GM19324 (cell line): ENCODE measurements at regions not wholly inside any gene's neighbourhood (a gene's known extent, or its start where the extent isn't known, plus 50 kb on each side); places are given as distances from the start of the nearest gene placed in this dataset.

Experiments
- ATAC-seq: cut with Tn5 transposase; IDR thresholded peaks from one replicate; pipeline ENCODE4 v1.9.1; 2021; ENCODE audit warnings: mild to moderate bottlenecking, moderate library complexity; ENCODE audit not compliant: unreplicated experiment, low FRiP score

DNA sequence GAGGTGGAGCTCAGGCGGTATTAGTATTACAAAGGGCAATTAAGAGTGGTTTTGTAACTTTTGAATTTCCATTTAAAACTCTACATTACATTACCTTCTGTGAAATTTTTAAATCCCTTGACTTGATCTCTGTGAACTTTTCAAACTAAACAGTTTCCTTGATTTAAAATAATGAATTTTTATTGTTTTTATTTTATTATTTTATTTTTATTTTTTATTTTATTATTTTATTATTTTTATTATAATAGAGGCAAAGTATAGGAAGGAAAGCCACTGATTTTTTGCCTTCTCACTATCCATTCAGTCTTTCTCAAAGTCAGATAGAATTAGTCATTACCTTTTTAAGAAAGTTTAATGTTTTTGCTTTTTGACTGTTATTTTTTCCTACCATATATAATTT is 1248.1 kb upstream of the SLC10A2 start:
- no peak for ATAC-seq

DNA sequence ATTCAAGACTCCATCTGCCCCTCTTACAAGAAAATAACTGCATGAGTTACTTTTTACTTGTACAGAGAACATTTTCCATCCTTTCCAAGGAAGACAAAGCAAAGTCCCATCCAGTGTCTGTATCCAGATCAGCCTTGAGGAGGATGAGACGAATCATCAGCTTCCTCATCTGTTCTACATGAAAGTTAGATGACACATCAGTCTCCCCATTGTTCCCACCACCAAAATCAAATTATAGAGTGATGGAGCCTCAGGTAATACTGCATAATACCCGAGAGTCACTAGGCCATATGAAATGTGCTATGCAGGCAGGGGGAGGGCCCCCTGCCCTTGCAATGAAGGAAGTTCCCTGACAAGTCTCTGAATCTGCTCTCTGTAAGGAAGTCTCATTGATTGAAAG is 1244.6 kb upstream of the SLC10A2 start:
- no peak for ATAC-seq

DNA sequence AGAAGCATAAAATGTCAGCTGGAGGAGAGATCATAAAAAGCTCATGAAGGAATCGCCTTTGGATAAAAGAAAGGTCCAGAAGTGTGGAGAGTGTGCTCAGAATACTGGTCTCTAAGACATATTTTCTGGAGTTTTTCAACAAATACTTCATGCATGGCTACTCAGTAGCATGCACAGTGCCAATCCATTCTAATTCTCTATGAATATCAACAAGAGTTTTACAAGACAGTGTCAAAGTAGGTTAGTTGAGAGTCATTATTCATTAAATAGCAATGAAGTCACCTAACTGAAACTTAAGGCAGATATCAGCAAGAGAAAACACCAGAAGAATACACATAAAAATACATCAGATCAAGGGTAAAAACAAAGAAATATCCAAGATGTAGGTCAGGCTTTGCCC is 1243.2 kb upstream of the SLC10A2 start:
- no peak for ATAC-seq

DNA sequence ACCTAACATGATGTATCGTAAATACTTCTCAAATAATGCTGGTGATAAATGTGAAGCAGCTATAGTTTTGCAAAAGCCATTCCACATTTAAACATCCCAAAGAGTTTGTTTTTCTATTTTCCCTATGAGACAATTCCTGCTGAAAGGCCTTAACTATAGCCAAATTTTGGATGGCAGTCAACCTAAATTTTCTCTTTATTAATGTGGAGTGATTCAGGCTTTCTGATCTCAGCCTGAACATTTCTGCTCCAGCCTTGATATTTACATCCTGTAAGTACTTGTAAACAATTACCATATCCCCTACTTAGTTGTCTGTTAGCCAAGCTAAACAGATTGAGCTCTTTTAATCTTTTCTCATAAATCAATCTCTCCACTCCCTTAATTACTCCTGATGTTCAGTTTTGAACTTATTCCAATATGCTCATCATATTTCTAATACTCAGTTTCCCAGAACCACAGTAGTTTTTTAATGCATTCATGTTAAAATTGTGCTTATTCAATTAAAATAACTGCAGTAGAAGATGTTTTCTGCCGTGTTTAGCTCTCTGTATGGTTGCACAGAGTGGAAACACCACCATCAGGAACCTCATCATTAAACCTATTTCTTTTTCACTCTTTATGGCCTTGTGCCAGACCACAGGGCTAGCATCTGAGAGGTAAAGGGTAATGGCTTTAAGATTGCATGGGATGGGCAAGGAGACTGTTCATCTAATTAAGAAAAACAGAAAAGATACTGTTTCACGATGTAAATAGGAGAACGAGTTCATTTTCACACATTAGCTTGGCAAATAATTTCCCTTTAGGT is 1235.2 kb upstream of the SLC10A2 start:
- ATAC-seq, result no peak

DNA sequence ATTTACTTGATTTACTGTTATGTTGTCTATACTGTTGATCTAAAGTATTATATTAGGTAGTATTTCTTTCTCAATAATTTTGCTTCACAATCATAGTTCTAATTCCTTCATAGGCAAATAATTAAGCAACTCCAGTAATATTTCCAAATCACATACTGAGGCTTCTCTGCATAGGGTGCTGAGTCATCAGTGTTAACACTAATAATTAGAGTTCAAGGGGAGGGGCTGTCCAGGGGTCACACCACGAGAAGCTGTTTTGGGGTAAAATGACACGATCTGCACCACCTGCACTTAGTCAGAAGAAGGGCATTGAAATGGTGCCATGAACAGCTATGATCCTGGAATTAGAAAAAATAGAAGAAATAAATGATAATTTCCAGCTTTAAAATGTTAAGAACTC is 1230.9 kb upstream of the SLC10A2 start:
- ATAC-seq, result no peak

DNA sequence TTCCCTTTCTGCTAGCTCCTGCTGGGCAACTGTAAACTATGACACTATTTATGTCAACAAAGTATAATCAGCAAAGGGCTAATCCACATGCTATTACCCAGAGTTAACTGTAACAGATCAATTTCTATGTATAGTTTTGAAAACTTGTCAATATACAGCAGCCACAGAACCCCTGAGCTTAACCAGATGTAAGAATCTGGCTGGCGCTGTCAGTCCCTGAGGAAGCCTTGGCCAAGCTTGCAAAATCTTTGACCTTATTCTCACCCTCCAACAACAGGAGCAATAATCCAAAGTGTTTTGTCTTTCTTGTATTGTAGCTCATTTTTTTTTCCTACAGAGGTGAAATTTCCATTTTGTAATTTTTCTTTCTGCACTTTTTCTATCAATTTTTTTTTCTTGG is 1230.1 kb upstream of the SLC10A2 start:
- no peak for ATAC-seq

DNA sequence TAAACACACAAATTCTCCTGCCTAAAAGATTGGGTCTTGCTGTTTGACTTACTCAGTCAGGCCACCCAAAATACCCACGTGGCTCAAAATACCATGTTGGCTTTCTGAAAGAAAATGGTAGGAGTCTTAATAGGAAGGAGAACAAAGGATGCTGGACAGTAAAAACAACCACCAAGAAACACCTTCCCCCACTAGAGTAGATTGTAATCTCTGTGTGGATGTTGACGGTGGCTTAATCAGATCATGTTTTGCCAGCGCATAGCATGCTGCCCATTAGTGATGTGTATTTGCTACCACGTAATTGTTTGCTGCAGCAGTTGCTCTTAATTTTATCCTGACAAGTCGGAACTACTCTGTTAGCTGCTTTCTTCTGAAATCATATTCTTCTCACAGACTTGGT is 1229.3 kb upstream of the SLC10A2 start:
- ATAC-seq, result no peak

DNA sequence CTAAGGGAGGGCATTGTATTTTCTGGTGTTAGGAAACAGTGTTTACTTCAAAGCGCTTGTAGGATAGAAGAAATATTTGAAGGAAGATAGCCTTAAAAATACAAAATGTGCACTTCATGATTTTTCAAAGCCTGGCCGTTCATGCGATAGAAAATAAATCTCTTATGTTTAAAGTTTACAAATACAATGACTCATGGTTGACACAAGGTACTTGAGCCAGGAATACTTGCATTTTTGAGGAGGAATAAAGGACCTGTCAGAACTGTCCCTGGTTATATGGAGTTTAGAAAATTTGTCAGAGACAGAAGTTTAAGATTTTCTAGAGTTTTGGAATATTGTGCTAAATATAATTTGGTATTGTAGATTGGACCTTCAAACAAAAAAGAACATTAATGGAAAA is 1223.2 kb upstream of the SLC10A2 start:
- ATAC-seq, result no peak

DNA sequence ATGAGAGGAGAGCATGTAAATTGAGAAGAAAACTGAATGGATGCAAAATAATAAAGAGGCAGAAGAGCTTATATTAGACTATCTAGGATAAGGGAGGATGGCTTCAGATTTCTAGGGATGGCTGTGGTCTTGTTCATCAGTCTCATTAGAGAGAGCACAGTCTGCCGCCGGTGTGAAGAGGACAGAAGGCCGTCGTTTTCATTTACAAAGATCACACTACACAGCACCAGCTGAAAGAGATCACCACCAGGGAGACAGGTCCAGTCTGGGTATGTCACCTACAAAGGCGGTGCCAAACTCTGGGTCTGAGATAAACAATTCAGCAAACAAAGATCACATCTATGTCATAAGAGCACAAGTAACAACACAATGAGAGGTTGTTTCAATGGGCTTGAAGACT is 1222.3 kb upstream of the SLC10A2 start:
- no peak for ATAC-seq

DNA sequence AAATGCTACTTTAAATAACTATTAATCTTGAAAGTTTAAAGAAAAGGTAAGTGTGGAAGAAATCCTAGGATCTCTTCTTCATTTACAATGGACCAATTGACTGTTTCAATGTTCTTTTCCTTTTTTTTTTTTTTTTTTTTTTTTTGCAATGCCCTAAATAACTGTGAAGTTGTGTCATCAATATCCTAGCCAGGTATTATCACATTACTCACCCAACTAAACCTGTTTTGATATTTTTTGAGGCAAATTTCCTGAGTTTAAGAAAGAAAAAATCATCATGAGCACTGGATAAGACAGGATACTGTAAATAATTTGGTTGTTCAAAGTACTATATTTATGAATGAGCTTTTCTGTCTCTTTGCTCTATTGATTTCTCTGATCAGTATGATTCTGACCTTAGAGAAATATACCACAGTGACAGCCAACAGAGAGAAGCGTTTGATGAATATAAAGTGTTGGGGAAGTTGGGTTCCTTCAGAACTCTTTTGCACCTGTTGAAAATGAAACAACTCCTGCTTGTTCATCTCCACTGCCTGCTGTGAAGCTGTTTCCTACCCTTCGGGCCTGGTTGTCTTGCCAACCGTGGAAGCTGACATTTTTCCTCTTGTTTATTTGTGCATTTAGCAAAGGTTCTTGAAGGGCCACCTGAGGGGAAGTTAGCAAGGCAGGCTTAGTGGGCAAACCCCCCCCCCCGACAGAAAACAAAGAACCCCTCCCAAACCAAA is 1220.5 kb upstream of the SLC10A2 start:
- ATAC-seq, result no peak

DNA sequence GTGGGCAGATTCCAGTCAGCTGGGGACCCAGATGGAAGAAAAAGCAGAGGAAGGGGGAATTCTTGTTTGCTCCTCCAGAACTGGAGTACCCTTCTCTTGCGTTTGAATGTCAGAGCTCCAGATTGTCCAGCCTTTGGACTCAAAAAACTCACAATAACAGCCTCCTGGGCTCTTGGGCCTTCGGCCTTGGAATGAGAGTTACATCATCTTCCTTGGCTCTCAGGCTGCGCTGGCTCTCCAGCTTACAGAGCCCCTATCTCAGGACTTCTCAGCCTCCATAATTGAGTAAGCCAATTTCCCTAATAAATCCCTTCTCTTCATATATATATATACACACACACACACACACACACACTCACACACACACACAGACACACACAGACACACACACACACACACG is 1215.7 kb upstream of the SLC10A2 start:
- no peak for ATAC-seq

DNA sequence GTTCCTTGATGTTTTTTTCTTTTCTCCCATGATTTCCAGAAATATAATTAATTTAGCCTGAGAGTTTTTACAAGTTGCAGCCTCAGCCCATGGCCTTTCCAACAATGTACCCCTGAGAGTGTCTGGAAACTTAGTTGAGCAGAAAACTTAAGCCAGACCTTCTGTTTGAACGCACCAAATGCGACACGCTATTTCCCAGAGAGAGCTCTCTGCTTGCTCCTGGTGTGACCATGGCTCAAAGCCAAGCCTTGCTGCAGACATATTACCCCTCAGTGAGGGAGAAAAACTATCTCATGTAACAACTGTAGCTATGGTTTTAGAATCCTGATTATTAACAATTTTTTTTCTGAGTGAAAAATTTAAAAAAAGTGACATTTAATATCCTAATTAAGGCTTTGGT is 1204.5 kb upstream of the SLC10A2 start:
- no peak for ATAC-seq

DNA sequence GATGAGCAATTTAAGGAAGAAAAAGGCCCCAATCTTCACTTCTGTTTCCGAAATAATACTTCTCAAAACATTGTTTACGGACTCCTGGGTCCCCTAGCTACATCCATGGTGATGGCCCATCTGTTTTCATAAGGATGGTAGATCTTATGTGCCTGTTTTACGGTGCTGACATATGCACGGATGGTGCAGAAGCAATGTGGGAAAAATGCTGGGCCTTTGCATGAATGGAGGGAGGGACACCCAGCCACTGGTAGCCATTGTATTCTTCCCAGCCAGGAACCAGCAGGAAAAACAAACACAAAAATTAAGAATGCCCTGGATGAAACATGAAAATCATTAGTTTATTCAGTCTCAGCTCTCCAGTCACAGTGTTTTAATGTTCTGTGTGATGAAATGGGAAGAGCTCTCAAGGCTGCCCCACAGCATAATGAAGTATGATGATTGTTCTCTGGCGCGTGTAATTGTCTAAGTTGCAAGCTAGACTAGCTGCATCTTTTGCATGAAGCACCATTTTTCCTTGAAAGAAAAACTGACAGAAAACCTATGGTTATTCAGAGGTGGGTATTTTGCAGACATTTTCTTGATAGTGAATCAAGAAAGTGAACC is 1201.1 kb upstream of the SLC10A2 start:
- ATAC-seq, result no peak

DNA sequence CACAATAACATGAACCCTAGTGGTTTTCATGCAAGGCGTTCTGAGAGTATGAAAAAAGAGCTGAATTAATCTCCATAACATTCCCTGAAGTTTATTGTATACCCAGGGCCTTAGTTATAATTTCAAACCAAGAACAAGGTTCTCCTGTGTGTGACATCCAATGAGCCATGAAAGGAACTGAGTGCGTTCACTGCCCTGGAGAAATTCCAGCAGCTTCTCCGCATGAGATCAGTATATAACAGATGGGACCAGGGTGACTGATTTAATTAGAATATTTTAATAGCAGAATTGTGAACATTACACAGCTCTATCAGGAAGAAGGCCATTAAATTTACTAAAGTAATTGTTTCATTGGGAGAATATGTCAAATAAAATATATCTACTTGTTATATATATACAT is 1190.5 kb upstream of the SLC10A2 start:
- ATAC-seq, result no peak

DNA sequence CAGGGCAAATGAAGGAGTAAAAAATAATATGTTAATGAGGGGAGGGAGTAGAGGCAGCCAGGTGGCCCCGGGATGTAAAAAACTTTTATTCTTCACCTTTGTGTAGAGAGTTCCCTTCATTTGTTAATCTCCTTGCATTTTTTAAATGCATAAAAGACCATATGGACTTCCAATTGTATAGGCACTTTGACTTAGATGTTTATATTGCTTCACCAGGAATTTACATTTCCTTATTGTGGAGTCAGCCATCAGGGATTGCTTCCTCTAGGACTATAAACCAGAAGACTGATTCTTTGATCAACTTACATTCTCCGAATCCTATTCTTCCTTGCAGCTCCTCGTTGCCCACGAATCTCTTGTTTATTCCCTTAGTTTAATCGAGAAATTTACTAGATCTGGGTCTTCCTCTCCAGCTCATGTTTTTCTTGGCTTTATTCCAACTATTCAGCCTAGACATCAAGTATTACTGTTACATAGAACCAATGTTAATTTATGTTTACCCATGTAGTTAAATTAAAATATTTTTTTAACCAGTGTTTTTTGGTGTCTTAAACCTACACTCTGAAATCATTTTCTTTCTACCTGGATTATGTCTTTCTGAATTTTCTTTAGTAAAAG is 1187.0 kb upstream of the SLC10A2 start:
- ATAC-seq, result no peak

DNA sequence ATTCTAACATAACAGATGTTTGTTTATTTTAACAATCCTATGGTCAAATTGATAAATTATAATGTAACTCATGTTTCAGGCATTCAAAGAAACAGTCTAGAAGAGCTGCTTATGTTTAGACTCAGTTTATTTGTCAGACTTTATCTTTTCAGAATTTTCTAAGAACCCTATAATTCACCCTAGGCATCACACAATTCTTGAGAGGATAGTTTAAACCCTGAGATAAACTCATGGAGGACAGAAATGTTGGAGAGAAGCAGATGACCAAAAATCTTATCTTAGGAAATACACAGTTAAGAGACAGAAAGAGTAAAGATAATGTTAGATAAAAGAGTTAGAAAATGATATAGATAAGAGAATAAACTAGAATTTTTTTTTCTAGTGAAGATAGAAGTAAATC is 1185.7 kb upstream of the SLC10A2 start:
- no peak for ATAC-seq

DNA sequence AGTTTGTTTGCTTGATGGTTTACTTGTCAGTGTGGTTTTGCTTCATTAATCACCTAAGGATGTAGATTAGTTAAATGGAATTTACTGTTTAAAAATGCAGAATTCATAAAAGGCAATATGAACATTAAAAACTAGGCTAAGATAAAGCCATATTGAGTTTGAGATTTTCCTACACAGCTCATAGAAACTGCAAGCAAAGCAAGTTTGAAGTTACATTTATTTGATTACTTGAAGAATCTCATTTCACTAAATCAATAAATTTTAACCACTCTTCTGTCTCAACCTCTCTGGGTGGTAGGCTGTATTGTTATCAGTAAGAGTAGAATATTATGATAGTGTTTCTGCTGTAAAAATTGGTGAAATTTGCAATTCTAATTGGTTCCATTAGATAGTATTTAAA is 1180.7 kb upstream of the SLC10A2 start:
- no peak for ATAC-seq

DNA sequence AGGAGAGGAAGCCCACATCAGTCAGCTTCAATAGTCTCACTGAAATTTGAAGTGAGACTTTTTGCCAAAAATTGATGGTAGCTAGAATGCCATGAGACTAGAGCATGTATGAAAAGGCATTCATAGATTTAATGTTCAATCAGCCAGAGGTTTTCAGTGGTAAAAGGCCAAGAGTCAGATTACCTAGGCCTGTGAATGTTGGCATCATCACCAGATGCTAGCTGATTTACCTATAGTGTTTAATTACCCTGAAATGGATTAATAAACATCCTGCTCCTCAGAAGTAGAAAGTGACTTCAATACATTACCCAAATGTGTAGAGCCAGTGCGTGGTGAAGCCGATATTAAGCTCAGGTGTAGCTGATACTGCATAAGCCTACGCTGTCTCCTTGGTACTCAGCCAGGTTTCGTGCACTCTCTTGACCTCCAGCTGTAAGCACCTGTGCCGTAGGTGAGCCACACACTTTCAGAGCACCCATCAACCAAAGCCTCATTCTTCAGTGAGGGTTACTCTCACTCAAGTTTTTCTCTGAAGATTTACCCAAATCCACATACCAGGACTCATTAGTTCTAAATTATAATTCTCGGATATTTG is 1140.3 kb upstream of the SLC10A2 start:
- no peak for ATAC-seq

DNA sequence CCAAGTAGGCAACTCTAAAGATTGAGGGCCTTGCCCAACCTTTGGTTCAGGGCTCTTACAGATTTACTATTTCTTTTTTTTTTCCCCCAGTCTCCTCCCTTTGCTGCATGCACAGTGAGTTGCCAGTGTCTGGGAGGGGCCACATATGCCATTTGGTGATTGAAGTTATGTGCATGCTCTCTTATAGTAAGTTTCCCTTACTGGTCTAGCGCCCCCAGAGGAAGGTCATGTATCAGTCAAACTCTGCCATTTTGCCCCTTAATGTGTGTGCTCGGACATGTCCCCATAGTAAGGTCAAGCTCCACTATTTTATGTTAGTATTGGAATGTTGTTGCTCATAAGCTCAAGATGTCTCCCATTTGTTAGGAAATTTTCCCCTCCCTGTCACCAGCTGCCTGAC is 1138.0 kb upstream of the SLC10A2 start:
- no peak for ATAC-seq

DNA sequence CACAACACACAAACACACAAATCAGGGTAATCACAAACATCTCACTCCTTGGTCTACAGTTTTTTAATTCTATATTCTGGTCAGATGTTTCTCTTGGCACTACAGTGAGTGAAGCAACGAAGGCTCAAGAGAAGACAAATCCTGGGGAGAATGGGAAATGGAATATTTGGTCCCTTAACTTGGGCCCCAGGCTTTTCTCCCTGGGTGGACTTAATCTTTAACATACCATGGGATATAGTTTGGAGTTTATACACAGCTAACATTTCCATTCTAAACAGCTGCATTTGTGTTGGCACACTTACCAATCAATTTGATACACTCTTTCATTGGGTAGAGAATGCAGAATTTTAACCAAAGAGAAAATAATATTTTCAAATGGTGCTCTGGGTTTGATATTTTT is 1132.6 kb upstream of the SLC10A2 start:
- no peak for ATAC-seq

DNA sequence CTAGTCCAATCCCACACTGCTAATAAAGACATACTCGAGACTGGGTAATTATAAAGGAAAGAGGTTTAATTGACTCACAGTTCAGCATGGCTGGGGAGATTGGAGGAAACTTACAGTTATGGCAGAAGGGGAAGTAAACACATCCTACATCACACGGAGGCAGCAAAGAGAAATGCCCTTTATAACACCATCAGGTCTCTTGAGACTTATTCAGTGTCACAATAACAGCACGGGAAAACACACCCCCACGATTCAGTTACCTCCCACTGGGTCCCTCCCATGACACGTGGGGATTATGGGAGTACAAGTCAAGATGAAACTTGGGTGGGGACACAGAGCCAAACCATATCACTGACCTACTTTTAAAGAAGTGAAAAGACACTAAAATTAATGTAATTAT is 1130.4 kb upstream of the SLC10A2 start:
- no peak for ATAC-seq
